GM19397 (cell line): ENCODE measurements at regions not wholly inside any gene's neighbourhood (a gene's known extent, or its start where the extent isn't known, plus 50 kb on each side); places are given as distances from the start of the nearest gene placed in this dataset.

ENCODE experiments used
- ATAC-seq: cut with Tn5 transposase; IDR thresholded peaks from one replicate; pipeline ENCODE4 v1.9.1; 2021; ENCODE audit warnings: mild to moderate bottlenecking, moderate library complexity; ENCODE audit not compliant: unreplicated experiment

DNA sequence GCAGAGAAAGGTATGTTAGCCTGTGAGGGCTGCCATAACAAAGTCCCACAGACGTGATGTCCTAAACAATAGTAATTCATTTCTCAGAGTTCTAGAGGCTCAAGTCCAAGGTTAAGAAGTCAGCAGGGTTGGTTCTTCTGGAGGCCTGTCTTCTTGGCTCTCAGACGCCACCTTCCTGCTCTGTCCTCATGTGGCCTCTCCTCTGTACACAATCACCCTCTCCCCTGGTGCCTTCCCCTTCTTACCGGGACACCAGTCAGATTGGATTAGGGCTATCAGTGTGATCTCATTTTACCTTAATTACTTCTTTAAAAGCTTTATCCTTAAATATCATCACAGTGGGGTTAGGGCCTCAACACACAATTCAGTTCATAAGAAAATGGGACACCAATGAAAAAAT, 860.5 kb downstream of the RNF144A start:
- no peak for ATAC-seq

DNA sequence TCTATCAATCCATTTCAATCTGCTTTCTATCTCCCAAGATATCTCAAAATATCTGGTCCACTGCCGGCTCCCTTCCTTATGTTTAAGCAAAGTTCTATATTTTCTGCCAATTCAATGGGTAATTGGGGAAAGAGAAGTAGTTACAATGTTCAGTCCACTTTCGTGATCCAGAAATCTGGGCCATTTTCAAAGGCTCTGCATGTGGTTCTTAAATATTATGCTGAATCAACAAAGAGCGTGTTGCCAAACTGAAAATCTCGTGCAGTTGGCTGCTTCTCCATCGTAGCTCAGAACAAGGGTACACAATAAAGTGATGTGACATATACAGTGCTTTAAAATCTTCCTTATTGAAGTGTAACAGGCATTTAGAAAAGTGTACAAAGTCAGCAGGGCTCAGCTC, 863.1 kb downstream of the RNF144A start:
- ATAC-seq: no peak

DNA sequence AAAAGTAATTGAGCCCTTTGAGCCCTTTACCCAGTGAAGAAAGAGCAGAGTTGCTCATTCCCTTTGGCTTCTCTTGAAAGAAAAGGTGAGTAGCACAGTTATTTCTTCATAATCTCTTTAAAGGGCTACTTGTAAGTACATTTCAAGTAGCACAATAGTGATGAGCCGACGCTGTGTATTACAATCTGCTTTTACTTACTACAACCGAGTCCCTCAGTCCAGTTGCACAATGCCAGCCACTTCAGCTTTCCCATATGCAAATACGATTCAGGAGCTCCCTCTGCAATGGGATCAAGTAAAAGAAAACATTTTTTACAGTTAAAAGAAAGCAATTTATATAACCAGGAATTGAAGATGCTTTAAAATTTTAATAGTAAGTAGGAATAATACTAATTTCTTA, 868.5 kb downstream of the RNF144A start:
- no peak for ATAC-seq

DNA sequence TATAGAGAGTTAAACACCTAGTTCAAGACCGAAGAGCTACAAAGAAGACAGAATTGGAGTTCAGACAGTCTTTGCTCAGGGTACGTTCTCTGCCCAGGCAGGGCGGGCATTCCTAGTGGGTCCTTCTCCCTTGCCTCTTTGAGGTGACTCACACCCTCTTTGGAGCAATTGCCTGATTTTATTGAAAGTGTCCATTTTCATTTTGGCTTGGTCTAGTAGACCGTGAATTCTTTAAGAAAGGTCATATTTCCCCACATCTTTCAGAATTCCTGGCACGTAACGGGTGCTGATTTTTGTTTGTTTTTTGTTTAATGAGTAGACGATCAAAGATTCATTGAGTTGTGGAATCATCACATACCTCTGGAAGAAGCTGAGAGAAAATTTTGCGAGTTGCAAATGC, 871.5 kb downstream of the RNF144A start:
- ATAC-seq: no peak

DNA sequence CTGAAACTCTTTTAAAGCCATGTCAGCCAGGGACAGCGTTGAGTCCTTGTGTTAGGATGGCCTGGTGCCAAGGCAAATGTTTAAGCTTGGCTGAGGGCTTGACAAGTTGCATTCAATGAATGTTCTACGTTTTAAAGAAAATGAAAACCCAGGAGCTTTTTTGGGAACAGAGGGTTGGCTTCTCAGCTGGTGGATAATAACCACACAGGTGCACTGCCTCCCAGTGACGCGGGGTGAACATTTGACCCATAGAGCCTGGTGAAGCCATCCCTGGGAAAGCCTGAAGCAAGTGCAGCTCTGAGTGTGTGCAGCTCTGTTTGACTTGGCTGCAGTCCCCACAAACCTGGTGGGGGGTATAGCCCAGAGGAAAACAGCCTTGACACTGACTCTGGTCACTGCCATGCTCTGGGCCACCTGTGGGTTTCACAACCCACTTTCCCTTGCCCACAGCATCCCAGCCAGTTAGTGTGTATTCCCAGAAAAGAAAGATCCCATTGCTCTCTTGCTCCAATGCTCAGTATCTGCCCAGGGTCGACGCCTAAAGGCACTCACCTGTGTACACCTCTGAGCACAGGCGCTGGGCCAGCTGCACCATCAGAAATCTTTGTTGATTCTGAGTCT, 874.9 kb downstream of the RNF144A start:
- no peak for ATAC-seq

DNA sequence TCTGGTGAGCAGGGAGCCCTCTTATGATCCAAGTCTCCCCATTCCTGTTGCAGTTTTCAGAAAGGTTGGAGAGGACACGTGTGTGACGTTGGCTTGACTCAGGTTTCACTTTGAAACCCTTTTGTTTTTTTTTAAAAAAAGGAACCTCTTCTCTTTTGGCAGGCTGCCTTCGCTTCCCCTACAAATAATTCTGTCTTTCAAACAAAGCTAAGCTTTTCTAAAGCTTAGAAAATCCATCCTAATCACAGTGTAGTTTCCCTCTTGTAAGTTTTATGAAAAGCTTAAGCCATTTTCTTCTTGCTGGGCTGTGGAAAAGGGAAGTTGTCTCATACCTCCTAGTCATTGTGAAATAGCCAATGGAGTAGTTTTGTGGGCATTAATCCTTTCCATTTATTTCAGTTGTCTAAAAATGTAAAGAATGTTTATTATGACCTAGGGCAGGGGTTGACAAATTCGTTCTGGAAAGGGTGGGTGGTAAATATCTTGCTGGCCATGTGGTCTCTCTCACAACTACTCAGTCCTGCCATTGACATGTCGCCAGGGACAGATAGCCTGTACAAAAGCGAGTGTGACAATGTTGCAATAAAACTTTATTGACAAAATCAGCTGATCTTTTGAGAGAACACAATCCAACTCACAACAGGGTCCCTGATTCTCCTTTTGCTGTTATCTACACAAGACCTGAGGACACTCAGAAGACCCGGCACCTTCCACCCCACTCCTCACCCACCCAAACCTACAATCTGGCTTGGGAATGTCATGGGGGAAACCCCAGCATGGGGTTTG, 878.8 kb downstream of the RNF144A start:
- no peak for ATAC-seq

DNA sequence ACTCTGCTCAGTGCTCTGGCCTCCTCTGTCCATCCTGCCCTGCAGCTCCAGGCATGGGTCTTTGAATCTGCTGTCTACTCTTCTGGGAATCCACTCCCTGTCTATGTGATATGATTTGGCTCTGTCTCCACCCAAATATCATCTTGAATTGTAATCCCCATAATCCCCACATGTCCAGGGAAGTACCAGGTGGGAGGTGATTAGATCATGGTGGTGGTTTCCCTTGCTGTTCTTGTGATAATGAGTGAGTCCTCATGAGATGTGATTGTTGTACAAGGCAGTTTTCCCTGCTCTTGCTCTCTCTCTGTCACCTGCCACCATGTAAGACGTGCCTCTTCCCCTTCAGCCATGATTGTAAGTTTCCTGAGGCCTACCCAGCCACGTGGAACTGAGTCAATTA, 881.8 kb upstream of the ID2 start:
- ATAC-seq: no peak

DNA sequence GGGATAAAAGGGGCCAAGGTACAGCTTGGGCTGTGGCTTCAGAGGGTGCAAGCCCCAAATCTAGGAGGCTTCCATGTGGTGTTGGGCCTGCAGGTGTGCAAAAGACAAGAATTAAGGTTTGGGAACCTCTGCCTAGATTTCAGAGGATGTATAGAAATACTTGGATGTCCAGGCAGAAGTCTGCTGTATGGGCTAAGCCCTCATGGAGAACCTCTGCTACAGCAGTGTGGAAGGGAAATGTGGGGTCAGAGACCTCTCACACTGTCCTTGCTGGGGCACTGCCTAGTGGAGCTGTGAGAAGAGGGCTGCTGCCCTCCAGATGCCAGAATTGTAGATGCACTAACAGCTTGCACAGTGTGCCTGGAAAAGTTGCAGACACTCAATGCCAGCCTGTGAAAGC, 880.6 kb upstream of the ID2 start:
- ATAC-seq: no peak

DNA sequence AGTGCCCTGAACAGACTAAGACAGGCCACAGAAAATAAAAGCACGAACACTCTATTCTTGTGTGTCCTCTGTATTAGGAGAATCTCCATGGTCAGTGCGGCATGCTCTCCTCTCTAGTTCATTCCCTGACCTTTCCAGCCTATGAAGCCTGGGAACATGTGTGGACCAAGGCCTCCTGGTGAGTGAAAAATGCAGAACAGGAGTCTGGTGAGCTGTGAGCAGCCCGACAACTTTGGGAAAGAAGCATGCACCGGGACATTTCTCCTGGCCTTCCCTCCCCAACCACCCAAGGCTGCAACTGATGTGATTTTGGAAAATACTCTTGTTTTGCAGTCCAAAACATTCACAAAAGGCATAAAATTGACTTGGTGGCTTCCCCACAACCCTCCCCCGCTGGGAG, 878.3 kb upstream of the ID2 start:
- no peak for ATAC-seq

DNA sequence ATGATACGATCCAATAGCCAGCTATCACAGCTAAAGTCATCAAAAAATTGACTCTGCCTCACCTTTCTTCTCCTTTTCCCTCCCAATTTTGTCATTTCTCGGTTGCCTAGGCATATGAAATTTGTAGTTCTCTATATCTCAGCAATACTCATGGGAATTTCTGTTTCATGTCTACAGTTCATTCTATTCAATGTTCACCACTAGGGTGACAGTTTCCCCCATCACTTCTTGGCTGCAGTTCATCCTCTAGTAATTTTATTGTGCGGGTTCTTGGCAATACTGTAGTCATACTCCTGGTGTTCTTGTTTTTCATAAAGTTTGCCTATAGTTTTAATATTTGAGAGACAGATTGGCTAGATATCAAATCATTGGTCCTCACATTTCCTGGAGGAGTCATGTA, 872.2 kb upstream of the ID2 start:
- ATAC-seq: no peak

DNA sequence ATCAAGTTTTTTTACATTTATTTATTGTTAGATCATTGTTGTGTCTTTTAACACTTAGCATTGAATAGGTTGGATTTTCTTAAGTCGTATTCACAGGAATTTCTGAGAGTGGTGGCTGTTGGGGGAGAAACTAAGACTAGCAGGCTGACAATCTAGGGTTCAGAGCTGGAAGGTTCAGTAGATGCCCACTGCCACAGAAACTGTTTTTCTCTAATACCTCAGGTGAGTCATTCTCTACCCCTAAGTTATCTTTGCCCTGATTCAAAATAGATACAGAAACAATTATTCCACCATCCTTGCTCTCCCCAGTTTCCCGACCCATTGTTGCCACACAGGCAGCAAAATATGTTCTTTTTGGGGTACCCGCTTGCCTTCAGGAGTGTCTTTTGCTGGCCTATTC, 870.8 kb upstream of the ID2 start:
- ATAC-seq: no peak

DNA sequence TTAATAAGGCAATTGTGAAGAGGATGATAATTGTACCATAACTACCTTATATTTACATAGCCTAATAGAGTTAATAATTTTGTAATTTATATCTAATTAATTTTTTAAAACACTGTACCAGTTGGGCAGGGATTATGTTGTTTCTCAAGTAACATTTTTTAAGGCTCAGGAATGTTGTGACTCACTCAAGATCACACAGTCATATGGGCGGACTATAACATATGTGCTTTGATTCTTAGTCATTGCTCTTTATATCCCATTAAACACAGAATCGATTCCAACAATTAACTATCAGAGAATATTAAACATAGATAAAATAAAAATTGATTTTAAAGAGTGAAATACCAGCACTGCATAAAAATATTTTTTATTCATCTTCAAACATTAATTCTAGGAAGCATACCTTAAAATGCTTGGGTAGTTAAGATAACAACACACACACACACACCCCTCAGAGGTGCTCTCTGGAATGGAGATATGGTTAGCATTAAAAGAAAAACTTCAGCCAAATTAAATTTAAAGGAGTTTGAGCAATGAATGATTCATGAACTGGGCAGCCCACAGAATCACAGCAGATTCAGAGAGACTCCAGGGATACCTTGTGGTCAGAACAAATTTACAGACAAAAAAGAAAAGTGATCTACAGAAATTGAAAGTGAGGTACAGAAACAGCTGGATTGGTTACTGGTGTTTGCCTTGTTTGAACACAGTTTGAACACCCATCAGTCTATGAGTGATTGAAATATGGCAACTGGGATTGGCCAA, 869.4 kb upstream of the ID2 start:
- no peak for ATAC-seq

DNA sequence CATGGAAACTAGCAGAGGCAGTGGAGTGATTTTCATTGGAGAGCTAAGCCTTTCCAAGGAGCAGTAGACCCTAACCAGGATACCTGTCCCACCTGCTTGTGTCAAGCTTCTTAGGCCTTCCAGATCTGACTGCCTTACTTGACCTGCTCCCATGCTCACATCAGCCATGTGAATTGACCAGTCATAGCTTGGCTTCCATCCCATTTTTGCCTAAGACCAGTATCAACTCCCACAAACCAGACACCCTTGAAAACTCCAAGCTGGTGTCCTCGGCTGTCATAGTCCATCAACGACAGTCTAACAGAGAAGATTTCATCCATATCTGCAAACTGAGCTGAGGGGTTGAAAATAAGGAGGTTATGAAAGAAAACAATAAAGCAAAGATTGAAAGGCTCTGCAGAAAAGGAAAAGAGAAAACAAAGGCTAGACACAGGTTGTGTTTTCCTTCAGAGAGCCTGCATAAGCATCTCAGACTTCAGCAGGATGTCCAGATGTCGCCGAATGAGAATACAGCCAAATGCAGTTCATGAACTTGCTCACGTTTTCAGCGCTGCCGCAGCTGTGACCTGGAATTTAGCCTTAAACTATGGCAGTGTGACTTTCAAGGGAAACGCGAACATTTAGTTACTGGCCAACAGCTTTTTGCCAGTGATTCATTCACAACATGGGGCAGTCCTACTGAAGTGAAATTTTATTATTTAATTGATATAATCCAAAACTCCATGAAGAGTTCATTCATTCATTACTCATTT, 868.1 kb upstream of the ID2 start:
- no peak for ATAC-seq

DNA sequence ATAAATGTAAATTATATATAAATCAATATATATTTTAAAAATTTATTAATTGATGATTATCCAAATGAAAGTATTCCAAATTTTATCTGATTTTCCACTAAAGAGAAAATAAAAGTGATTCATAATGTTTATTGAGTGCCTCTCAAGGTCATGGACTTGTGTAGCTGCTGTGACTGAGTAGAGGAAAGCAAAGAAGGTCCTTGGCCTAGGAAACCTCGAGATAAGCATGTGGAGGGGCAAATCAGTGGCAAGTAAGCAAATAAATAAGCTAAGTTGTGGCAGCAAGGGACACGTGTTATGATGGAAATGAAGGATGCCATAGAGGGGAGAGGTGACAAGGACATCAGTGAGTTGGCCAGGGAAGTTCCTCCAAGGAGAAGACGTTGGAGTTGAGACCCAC, 866.1 kb upstream of the ID2 start:
- ATAC-seq: no peak

DNA sequence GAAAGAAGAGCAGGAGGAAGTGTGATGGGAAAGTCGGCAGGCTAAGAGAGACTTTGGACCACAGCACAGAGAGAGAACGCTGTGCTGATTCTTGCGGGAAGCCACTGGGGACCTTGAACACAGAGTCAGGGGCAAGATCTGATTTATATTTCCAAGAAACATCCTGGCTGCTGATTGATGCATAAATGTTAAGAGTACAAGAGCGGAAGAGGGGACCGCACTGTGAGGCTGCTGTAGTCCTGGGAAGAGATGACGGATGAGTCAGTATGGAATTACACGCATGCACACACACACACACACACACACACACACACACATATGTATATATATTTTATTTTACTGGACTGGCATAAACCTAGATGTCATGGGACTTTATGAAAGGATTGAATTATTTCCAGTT, 865.6 kb upstream of the ID2 start:
- no peak for ATAC-seq

DNA sequence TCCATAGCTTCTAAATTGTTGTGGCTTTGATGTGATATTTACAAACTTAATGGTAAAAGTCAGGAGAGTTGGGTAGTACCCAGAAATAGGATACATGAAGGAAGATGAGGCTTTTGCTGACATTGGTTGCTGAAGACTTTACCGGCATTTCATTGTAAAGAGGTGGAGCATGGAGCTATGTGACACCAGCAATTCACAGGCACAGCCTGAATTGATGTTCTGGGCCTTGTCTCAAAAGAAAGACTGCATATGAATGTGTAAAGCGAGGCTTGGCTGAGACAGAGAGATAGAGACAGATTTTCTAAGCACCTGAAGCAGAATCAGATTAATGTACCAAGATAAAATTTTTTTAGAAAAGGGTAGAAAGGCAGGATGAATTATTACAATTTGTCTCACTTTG, 864.9 kb upstream of the ID2 start:
- no peak for ATAC-seq

DNA sequence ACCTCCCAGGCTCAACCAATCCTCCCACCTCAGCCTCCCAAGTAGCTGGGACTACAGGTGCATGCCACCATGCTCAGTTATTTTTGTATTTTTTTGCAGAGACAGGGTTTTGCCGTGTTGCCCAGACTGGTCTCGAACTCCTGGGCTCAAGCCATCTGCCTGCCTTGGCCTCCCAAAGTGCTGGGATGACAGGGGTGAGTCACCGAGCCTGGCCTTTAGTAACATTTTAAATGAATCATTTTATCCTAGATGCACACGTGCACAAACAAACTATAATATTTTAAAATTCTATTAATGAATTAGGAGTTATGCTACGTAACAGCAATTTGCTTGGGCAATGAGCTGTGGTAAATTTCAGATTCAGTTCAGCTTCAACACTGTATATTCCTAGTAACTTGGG, 862.5 kb upstream of the ID2 start:
- no peak for ATAC-seq

DNA sequence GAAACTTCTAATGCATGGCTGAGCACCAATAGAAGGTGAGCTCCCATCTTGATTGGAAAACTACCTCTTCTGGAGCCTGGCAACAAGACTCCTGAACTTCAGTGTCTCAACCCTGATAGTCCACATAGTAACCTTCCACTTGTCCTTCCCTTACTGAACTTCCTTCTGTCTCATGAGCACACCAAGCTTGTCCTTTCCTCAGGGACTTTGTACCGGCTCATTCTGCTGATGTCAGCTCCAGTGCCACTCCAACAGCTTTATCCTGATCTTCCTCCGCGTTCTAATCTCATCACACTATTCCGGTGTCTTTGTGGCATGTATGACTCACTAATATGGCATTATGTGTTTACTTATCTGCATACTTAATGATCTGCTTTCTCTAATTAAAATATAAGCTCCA, 862.0 kb upstream of the ID2 start:
- no peak for ATAC-seq

DNA sequence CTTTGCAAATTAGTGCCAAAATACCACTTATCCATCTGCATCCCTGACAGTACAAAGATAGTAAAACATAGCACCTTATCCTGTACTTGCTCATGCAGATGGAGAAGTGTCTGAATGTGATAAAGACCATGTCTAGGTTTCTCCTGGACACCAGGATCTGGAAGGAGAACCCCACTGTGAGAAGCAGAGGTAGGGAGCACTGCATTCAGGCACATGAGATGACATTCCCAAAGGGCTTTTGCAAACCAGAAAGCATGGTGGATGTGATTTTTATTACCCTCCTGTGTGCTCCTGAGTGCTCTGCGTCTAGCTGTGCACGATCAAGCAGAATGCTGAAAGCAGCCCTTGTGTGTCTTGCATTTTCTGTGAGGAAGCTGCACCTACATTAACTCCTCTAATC, 857.6 kb upstream of the ID2 start:
- no peak for ATAC-seq

DNA sequence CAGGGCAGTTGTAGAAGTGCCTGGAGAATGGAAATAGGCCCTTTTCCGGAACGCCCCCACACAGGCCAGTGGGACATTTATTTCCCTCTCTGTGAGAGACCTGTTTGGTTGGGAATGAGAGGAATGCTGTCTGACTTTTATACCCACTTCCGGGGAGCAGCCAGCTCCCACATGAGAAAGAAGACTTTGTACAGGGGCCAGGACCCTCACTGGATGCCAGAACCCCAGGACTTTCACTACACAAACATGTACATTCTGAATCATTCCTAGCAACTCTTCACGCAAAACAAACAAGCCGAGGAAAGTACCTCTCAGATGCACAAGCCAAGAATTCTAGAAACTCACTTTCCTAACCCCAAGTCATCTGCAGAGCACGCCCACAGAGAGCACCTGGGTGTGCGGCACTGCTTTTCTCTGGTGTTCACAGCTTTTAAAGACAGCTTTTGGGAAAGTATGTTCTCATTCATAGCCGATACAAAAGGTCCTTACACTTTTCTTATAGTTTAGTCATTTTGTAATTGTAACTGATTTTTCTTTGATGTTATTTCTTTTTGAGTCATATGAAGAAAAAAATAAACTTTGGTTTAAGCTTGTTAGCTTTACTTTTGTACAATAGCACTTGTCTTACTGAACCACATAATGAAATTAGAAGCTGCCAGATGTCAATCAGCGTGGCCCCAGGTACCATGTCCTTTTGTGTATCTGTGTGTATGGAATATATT, 856.1 kb upstream of the ID2 start:
- no peak for ATAC-seq

DNA sequence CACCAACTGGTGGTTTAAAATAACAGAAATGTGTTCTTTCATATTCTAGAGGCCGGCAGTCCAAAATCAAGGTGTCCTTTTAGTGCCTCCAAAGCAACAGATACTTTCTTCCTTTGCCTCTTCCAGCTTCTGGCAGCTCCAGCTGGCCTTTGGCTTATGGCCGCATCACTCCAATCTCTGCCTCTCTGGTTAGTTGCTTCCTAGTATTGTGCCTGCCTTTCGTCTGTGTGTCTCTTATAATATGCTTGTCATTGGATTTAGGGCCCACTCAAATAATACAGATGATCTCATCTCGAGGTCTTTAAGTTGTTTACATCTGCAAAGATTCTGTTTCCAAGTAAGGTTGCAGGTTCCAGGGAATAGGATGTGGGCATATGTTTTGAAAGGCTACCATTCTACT, 855.2 kb upstream of the ID2 start:
- ATAC-seq: no peak
